Transverse colon (tissue), 3 donors: ENCODE measurements at regions not wholly inside any gene's neighbourhood (a gene's known extent, or its start where the extent isn't known, plus 50 kb on each side); places are given as distances from the start of the nearest gene placed in this dataset.

Experiments
- POLR2A ChIP-seq: fragments of 450-650 bp; IDR thresholded peaks from one replicate; pipeline ENCODE4 v1.6.1; 2016; ENCODE audit warnings: antibody characterized with exemption, mild to moderate bottlenecking, moderate library complexity
- TF ChIP-seq, protein P1 (sequence below), 5 experiments: fragments of 200-600 bp in 3 of 5; fragments of 450-650 bp in 2 of 5; sonication (generic) in 3 of 5; IDR thresholded peaks; 1 replicate in 2 of 5; 2 replicates in 3 of 5; pipeline ENCODE4 v1.5.1; 2016 to 2017; ENCODE audit warnings: antibody characterized with exemption in 5 of 5, inconsistent platforms in 3 of 5, mild to moderate bottlenecking in 2 of 5, moderate library complexity in 1 of 5

DNA sequence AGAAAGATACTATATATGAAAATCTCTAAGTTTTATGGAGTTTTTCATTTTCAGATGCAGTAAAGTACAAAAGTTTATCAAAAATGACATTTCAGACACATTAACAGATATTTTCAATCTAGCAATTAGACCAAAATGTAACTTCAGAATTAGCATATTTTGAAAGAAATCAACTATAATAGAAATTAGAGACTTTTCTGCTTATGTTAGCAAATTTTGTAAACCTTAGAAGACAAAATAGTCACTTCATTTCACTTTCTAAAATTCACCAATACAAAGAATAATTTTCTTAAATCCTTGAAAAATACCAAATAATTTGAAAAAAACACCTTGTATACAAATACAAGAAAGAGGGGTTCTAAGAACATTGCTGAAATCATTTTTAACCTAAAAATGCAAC lies 135.8 kb upstream of the FIBIN start:
- TF ChIP-seq, protein P1, sequence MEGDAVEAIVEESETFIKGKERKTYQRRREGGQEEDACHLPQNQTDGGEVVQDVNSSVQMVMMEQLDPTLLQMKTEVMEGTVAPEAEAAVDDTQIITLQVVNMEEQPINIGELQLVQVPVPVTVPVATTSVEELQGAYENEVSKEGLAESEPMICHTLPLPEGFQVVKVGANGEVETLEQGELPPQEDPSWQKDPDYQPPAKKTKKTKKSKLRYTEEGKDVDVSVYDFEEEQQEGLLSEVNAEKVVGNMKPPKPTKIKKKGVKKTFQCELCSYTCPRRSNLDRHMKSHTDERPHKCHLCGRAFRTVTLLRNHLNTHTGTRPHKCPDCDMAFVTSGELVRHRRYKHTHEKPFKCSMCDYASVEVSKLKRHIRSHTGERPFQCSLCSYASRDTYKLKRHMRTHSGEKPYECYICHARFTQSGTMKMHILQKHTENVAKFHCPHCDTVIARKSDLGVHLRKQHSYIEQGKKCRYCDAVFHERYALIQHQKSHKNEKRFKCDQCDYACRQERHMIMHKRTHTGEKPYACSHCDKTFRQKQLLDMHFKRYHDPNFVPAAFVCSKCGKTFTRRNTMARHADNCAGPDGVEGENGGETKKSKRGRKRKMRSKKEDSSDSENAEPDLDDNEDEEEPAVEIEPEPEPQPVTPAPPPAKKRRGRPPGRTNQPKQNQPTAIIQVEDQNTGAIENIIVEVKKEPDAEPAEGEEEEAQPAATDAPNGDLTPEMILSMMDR (IDR thresholded peaks at IDR 0.05): no peak
- TF ChIP-seq POLR2A: no peak
